HG03565 (cell line): ENCODE measurements at regions not wholly inside any gene's neighbourhood (a gene's known extent, or its start where the extent isn't known, plus 50 kb on each side); places are given as distances from the start of the nearest gene placed in this dataset.

ENCODE experiments used
- ATAC-seq: cut with Tn5 transposase; IDR thresholded peaks from one replicate; pipeline ENCODE4 v1.9.1; 2021; ENCODE audit warnings: mild to moderate bottlenecking, moderate library complexity; ENCODE audit not compliant: unreplicated experiment

GRCh38 chr4:124188595-124188994 is 523.9 kb downstream of the ANKRD50 start:
- no peak for ATAC-seq

- no peak for ATAC-seq
These were observed 523.0 kb downstream of the ANKRD50 start for GRCh38 chr4:124189545-124189944.

GRCh38 chr4:124191329-124191728 is 521.2 kb downstream of the ANKRD50 start:
- ATAC-seq: no peak

- ATAC-seq: no peak
These were observed 520.0 kb downstream of the ANKRD50 start for GRCh38 chr4:124192544-124192943.

GRCh38 chr4:124199185-124199584 is 513.3 kb downstream of the ANKRD50 start:
- no peak for ATAC-seq

- ATAC-seq: no peak
These were observed 512.8 kb downstream of the ANKRD50 start for GRCh38 chr4:124199755-124200154.

GRCh38 chr4:124201636-124202035 is 510.9 kb downstream of the ANKRD50 start:
- no peak for ATAC-seq

- ATAC-seq: no peak
These were observed 510.4 kb downstream of the ANKRD50 start for GRCh38 chr4:124202099-124202498.

- ATAC-seq: no peak
These were observed 508.8 kb downstream of the ANKRD50 start for GRCh38 chr4:124203613-124204238.

- no peak for ATAC-seq
These were observed 505.5 kb downstream of the ANKRD50 start for GRCh38 chr4:124206779-124207605.

- no peak for ATAC-seq
These were observed 503.3 kb downstream of the ANKRD50 start for GRCh38 chr4:124209211-124209610.

GRCh38 chr4:124209626-124210025 is 502.9 kb downstream of the ANKRD50 start:
- ATAC-seq: no peak

- no peak for ATAC-seq
These were observed 501.8 kb downstream of the ANKRD50 start for GRCh38 chr4:124210746-124211145.

- no peak for ATAC-seq
These were observed 499.5 kb downstream of the ANKRD50 start for GRCh38 chr4:124212815-124213630.

- ATAC-seq: no peak
These were observed 493.1 kb downstream of the ANKRD50 start for GRCh38 chr4:124219389-124219788.

GRCh38 chr4:124224256-124224655 is 488.3 kb downstream of the ANKRD50 start:
- no peak for ATAC-seq

- ATAC-seq: no peak
These were observed 484.6 kb downstream of the ANKRD50 start for GRCh38 chr4:124227981-124228380.

GRCh38 chr4:124230268-124230667 is 482.3 kb downstream of the ANKRD50 start:
- no peak for ATAC-seq

GRCh38 chr4:124234771-124235170 is 477.8 kb downstream of the ANKRD50 start:
- ATAC-seq: no peak

- no peak for ATAC-seq
These were observed 468.7 kb downstream of the ANKRD50 start for GRCh38 chr4:124243671-124244366.

- no peak for ATAC-seq
These were observed 459.5 kb downstream of the ANKRD50 start for GRCh38 chr4:124253080-124253479.
